Kidney epithelial cell (primary cell): ENCODE measurements at regions not wholly inside any gene's neighbourhood (a gene's known extent, or its start where the extent isn't known, plus 50 kb on each side); places are given as distances from the start of the nearest gene placed in this dataset.

Experiments used
- DNase-seq: peaks from one replicate; pipeline ENCODE4 v3.0.0-alpha.2; 2010; ENCODE audit warnings: low read depth
- H3K27me3 ChIP-seq: 2 replicates; pipeline ENCODE4 v1.6.0; 2011; ENCODE audit warnings: low read length; ENCODE audit not compliant: control insufficient read depth, insufficient read depth
- H3K36me3 ChIP-seq: 2 replicates; pipeline ENCODE4 v1.5.1; 2011; ENCODE audit warnings: low read length; ENCODE audit not compliant: control insufficient read depth, insufficient read depth
- H3K4me3 ChIP-seq: 2 replicates; pipeline ENCODE4 v1.5.1; 2011; ENCODE audit warnings: low read depth, mild to moderate bottlenecking, control low read depth, low read length
- CTCF ChIP-seq: IDR thresholded peaks from 2 replicates; pipeline ENCODE4 v1.5.1; 2011; ENCODE audit warnings: mild to moderate bottlenecking, moderate library complexity, low read length, control low read depth, inconsistent platforms; ENCODE audit not compliant: insufficient read depth, poor library complexity, severe bottlenecking

- Histone ChIP-seq H3K4me3 (no peak overlapping the region), H3K36me3 (no peaks in the 10 kb centered on the region), H3K27me3 (no peaks in the 10 kb centered on the region)
- DNase-seq, result no peak
- no peak for TF ChIP-seq CTCF
Observed at GRCh38 chr3:98655666-98656065, 62.3 kb upstream of the CPOX start.

- no peak for DNase-seq
- Histone ChIP-seq H3K36me3 (no peaks in the 10 kb centered on the region), H3K4me3 (no peak overlapping the region), H3K27me3 (no peaks in the 10 kb centered on the region)
- peak; percentile 77 for TF ChIP-seq CTCF
Observed at GRCh38 chr3:98657457-98657856, 64.0 kb upstream of the CPOX start.

- Histone ChIP-seq H3K27me3 (no peaks in the 10 kb centered on the region), H3K36me3 (no peaks in the 10 kb centered on the region), H3K4me3 (no peak overlapping the region)
- no peak for TF ChIP-seq CTCF
- no peak for DNase-seq
Observed at GRCh38 chr3:98662699-98663098, 69.3 kb upstream of the CPOX start.

GRCh38 chr3:98670020-98670419 is 76.6 kb upstream of the CPOX start:
- TF ChIP-seq CTCF, result no peak
- no peaks in the 10 kb centered on the region for H3K27me3 ChIP-seq
- no peak overlapping the region for H3K4me3 ChIP-seq
- H3K36me3 ChIP-seq, result no peaks in the 10 kb centered on the region
- DNase-seq, result no peak

- Histone ChIP-seq H3K4me3 (no peak overlapping the region), H3K36me3 (no peaks in the 10 kb centered on the region), H3K27me3 (no peaks in the 10 kb centered on the region)
- DNase-seq, result no peak
- no peak for TF ChIP-seq CTCF
Observed at GRCh38 chr3:98679986-98680385, 83.2 kb upstream of the ST3GAL6 start.

GRCh38 chr3:98680723-98681122 is 82.4 kb upstream of the ST3GAL6 start:
- no peak for TF ChIP-seq CTCF
- DNase-seq, result peak; percentile 14
- no peaks in the 10 kb centered on the region for H3K36me3 ChIP-seq

More at GRCh38 chr3:98680723-98681122, 82.4 kb upstream of the ST3GAL6 start:
- H3K4me3 ChIP-seq, result no peak overlapping the region
- no peaks in the 10 kb centered on the region for H3K27me3 ChIP-seq
